Hepatocyte (in vitro differentiated cells): ENCODE measurements at regions not wholly inside any gene's neighbourhood (a gene's known extent, or its start where the extent isn't known, plus 50 kb on each side); places are given as distances from the start of the nearest gene placed in this dataset.

ENCODE experiments used
- CTCF ChIP-seq: fragments of 200-600 bp; sonication (generic); IDR thresholded peaks from 2 replicates; pipeline ENCODE4 v1.5.1; 2016; ENCODE audit warnings: antibody characterized with exemption, mild to moderate bottlenecking; ENCODE audit not compliant: poor library complexity
- EZH2 ChIP-seq: fragments of 200-600 bp; sonication (generic); IDR thresholded peaks from 2 replicates; pipeline ENCODE4 v1.6.1; 2016; ENCODE audit warnings: antibody characterized with exemption, mild to moderate bottlenecking, borderline replicate concordance
- EZH2phosphoT487 ChIP-seq: fragments of 200-600 bp; sonication (generic); IDR thresholded peaks from one replicate; pipeline ENCODE4 v1.6.1; 2018; ENCODE audit warnings: antibody characterized with exemption, mild to moderate bottlenecking, low read depth, moderate library complexity; ENCODE audit not compliant: unreplicated experiment, severe bottlenecking

- TF ChIP-seq CTCF = no peak
- no peak for TF ChIP-seq EZH2phosphoT487
- no peak for TF ChIP-seq EZH2
Measured at GRCh38 chr21:33171616-33172169, 58.0 kb upstream of the IFNAR2 start.
